ENCODE measurements at regions not wholly inside any gene's neighbourhood (a gene's known extent, or its start where the extent isn't known, plus 50 kb on each side); places are given as distances from the start of the nearest gene placed in this dataset.

DNA sequence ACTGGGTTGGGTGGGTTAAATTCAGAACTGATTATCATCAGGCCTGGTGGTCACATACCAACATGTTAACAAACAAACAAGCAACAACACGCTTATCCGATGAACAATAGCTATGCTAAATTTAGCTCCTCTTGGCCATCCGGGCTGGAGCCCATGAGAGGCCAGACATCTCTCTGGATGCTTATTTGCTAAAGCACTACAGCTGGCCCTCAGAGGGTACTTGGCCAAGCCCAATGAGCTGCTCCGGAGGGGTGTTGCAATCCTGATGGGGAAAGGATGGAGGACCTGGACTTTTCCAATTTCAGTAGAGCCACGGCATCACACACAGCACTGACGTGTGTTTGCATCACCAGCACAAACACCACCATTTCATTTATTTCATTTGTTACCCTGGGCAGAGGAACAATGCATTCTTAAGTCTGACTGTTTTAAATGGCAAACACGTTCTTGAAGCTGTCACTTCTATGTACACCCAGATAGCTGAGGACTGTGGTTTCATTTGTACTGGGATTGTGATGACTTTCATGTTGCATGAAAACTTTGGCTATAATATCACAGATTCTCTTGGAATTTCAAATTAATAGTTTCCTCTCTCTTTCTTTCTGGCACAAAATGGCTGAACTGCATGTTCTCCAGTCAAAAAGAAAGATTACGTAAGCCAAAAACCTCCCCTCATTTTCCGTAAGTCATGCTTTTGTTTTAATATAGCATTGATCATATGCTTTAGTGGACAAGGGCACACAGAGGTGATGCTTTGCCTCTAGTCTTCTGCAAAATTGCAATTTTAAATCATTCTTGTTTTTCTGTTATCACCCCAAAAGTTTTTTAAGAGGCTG, 359.8 kb upstream of the KAZN start (continued):
- TF ChIP-seq, protein P1, sequence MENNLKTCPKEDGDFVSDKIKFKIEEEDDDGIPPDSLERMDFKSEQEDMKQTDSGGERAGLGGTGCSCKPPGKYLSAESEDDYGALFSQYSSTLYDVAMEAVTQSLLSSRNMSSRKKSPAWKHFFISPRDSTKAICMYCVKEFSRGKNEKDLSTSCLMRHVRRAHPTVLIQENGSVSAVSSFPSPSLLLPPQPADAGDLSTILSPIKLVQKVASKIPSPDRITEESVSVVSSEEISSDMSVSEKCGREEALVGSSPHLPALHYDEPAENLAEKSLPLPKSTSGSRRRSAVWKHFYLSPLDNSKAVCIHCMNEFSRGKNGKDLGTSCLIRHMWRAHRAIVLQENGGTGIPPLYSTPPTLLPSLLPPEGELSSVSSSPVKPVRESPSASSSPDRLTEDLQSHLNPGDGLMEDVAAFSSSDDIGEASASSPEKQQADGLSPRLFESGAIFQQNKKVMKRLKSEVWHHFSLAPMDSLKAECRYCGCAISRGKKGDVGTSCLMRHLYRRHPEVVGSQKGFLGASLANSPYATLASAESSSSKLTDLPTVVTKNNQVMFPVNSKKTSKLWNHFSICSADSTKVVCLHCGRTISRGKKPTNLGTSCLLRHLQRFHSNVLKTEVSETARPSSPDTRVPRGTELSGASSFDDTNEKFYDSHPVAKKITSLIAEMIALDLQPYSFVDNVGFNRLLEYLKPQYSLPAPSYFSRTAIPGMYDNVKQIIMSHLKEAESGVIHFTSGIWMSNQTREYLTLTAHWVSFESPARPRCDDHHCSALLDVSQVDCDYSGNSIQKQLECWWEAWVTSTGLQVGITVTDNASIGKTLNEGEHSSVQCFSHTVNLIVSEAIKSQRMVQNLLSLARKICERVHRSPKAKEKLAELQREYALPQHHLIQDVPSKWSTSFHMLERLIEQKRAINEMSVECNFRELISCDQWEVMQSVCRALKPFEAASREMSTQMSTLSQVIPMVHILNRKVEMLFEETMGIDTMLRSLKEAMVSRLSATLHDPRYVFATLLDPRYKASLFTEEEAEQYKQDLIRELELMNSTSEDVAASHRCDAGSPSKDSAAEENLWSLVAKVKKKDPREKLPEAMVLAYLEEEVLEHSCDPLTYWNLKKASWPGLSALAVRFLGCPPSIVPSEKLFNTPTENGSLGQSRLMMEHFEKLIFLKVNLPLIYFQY (CRISPR knock-in tag; IDR thresholded peaks at IDR 0.05; ENCODE audit: borderline replicate concordance) = no peak

DNA sequence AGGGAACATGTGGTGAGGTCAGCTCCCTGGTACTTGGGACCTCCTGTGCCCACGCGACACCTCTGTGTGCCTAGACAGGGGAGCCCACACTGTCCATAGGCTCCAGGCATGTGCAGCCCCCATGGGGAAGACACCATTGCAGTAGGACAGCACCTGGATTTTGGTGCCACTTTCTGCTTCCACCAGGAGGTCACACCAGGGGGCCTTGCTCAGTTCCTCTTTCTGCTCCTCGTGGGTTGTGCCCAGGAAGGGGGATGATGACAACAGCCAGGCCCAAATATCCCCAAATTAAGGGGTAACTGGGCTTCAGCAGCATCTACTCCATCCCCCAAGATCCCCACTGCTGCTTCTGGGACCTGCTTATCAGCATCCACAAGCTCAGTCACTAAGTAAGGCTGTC, 358.2 kb upstream of the KAZN start:
- in situ Hi-C loops (cut with HindIII; ENCODE audit: extremely low pct_ligation_motif_present, low pct_unique_long_range_greater_than_20kb) = no loop called here
- no peak overlapping the region for H2AFZ ChIP-seq (ENCODE audit: low read length)
- no peak overlapping the region for H3K4me3 ChIP-seq (replicated peaks in 1 of 3; ENCODE audit: insufficient read depth in 1 of 3, low read depth in 2 of 3, low read length in 3 of 3)
- no peak overlapping the region for H3K9ac ChIP-seq (ENCODE audit: insufficient read depth, low read depth, low read length)
- CTCF ChIA-PET (ENCODE audit: low intra/inter-chr PET ratio, low total read pairs) = no interaction called here
- WGBS (ENCODE audit: low lambda C conversion rate) = no CpG with 5 or more reads among the region's 3 CpGs
- BruUV-seq (replicated peaks) = no TSS peak
- H3K4me1 ChIP-seq (ENCODE audit: insufficient read depth, low read length) = 0 out of 2 replicates have a peak, but pooled peaks cover 6% of the 10 kb centered on the region
- no peak overlapping the region for H3K27ac ChIP-seq (ENCODE audit: extremely low read length, insufficient read depth, low read length)
- ATAC-seq = no peak
- no peaks in the 10 kb centered on the region for H3K9me3 ChIP-seq (ENCODE audit: low read length)
- no peaks in the 10 kb centered on the region for H4K20me1 ChIP-seq (ENCODE audit: insufficient read depth, low read length)
- H3K4me2 ChIP-seq (ENCODE audit: low read depth, low read length) = no peak overlapping the region
- POLR2A ChIA-PET = no interaction called here
- no peaks in the 10 kb centered on the region for H3K27me3 ChIP-seq (ENCODE audit: control insufficient read depth in 1 of 2, insufficient read depth in 2 of 2, low read length in 2 of 2)
- DNase-seq (ENCODE audit: low spot score) = no peak
- no peaks in the 10 kb centered on the region for H3K36me3 ChIP-seq (replicated peaks in 1 of 2; ENCODE audit: control insufficient read depth in 1 of 2, insufficient read depth in 2 of 2, low read length in 2 of 2)
- FAIRE-seq = no peak
- intact Hi-C loops (cut with micrococcal nuclease; ENCODE audit: unreplicated experiment) = no loop called here
- H3K79me2 ChIP-seq (ENCODE audit: insufficient read depth, low read length) = no peaks in the 10 kb centered on the region
- TF ChIP-seq NFRKB (IDR thresholded peaks at IDR 0.05) (no peak), RARG (CRISPR knock-in tag; IDR thresholded peaks at IDR 0.05; ENCODE audit: low read depth) (no peak), ARNT2 (CRISPR knock-in tag; IDR thresholded peaks at IDR 0.05; ENCODE audit: low read depth) (no peak), ADNP (CRISPR knock-in tag; IDR thresholded peaks at IDR 0.05) (no peak), BHLHE40 (IDR thresholded peaks at IDR 0.05; ENCODE audit: low read length) (no peak), ZBTB7A (CRISPR knock-in tag; IDR thresholded peaks at IDR 0.05) (no peak), ZNF761 (CRISPR knock-in tag; conservative IDR thresholded peaks at IDR 0.05) (no peak)
- TF ChIP-seq, protein P2, sequence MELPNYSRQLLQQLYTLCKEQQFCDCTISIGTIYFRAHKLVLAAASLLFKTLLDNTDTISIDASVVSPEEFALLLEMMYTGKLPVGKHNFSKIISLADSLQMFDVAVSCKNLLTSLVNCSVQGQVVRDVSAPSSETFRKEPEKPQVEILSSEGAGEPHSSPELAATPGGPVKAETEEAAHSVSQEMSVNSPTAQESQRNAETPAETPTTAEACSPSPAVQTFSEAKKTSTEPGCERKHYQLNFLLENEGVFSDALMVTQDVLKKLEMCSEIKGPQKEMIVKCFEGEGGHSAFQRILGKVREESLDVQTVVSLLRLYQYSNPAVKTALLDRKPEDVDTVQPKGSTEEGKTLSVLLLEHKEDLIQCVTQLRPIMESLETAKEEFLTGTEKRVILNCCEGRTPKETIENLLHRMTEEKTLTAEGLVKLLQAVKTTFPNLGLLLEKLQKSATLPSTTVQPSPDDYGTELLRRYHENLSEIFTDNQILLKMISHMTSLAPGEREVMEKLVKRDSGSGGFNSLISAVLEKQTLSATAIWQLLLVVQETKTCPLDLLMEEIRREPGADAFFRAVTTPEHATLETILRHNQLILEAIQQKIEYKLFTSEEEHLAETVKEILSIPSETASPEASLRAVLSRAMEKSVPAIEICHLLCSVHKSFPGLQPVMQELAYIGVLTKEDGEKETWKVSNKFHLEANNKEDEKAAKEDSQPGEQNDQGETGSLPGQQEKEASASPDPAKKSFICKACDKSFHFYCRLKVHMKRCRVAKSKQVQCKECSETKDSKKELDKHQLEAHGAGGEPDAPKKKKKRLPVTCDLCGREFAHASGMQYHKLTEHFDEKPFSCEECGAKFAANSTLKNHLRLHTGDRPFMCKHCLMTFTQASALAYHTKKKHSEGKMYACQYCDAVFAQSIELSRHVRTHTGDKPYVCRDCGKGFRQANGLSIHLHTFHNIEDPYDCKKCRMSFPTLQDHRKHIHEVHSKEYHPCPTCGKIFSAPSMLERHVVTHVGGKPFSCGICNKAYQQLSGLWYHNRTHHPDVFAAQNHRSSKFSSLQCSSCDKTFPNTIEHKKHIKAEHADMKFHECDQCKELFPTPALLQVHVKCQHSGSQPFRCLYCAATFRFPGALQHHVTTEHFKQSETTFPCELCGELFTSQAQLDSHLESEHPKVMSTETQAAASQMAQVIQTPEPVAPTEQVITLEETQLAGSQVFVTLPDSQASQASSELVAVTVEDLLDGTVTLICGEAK (IDR thresholded peaks at IDR 0.05) = no peak
- TF ChIP-seq, protein P2 (CRISPR knock-in tag; IDR thresholded peaks at IDR 0.05) = no peak
